ENCODE measurements at regions not wholly inside any gene's neighbourhood (a gene's known extent, or its start where the extent isn't known, plus 50 kb on each side); places are given as distances from the start of the nearest gene placed in this dataset.

GRCh38 chr18:10368456-10369453 lies 85.7 kb upstream of the APCDD1 start:
- Mint-ChIP-seq H3K27ac (no peak overlapping the region), H3K4me1 (ENCODE audit: low read depth) (peaks cover 30% of the 10 kb centered on the region), H3K27me3 (peaks cover 29% of the 10 kb centered on the region), H3K36me3 (ENCODE audit: insufficient read depth) (no peaks in the 10 kb centered on the region), H3K4me3 (ENCODE audit: low read depth) (no peak overlapping the region), H3K9me3 (ENCODE audit: low read depth) (peaks cover 8% of the 10 kb centered on the region)
- no peak for DNase-seq (ENCODE audit: low spot score, unreplicated experiment)
- TF ChIP-seq, protein P1, sequence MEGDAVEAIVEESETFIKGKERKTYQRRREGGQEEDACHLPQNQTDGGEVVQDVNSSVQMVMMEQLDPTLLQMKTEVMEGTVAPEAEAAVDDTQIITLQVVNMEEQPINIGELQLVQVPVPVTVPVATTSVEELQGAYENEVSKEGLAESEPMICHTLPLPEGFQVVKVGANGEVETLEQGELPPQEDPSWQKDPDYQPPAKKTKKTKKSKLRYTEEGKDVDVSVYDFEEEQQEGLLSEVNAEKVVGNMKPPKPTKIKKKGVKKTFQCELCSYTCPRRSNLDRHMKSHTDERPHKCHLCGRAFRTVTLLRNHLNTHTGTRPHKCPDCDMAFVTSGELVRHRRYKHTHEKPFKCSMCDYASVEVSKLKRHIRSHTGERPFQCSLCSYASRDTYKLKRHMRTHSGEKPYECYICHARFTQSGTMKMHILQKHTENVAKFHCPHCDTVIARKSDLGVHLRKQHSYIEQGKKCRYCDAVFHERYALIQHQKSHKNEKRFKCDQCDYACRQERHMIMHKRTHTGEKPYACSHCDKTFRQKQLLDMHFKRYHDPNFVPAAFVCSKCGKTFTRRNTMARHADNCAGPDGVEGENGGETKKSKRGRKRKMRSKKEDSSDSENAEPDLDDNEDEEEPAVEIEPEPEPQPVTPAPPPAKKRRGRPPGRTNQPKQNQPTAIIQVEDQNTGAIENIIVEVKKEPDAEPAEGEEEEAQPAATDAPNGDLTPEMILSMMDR (IDR thresholded peaks at IDR 0.05; ENCODE audit: unreplicated experiment): no peak

DNA sequence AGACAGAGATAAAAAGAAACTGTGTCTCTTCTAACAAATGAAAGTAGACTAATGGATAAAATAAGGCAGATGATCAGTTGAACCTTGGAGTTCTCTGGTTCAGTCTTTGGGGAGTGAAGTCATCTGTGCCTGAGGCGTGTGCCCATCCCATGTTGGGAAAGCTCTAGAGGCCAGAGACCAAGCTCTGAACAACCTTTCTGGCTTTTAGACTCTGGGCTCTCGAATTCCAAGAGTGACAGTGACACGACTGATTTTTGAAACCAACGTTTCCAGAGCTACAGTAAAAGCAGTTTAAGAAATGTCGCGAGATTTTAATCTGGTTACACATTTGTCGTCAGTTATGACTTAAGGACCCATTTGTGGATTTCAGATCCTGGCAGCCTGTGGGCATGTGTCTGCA lies 83.7 kb upstream of the APCDD1 start:
- H3K4me1 Mint-ChIP-seq (ENCODE audit: low read depth): peaks cover 30% of the 10 kb centered on the region
- no peak for DNase-seq (ENCODE audit: low spot score, unreplicated experiment)
- H3K9me3 Mint-ChIP-seq (ENCODE audit: low read depth): no peaks in the 10 kb centered on the region
- TF ChIP-seq, protein P1 (IDR thresholded peaks at IDR 0.05; ENCODE audit: unreplicated experiment): no peak
- H3K27me3 Mint-ChIP-seq: peaks cover 44% of the 10 kb centered on the region
- no peak overlapping the region for H3K4me3 Mint-ChIP-seq (ENCODE audit: low read depth)
- no peaks in the 10 kb centered on the region for H3K36me3 Mint-ChIP-seq (ENCODE audit: insufficient read depth)
- no peak overlapping the region for H3K27ac Mint-ChIP-seq

DNA sequence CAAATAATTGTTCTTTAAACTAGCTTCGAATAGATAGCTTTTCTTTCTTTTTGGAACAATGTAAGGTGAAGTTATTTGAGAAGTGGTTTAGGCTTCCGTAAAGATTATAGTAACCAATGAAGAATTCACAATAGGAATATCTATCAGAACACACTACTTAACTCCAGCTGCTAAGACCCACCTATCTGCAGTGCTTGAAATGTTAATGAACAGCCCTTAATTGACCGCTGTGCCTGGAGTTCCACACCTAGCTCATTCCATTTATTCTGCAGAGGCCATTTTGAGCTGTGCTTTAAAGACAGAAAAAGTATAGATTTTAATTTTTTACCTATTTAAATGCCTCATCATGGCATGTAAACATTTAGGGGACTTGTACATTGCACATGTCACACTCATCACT lies 83.3 kb upstream of the APCDD1 start:
- Mint-ChIP-seq H3K27ac (no peak overlapping the region), H3K4me1 (ENCODE audit: low read depth) (peaks cover 30% of the 10 kb centered on the region), H3K27me3 (peaks cover 43% of the 10 kb centered on the region), H3K36me3 (ENCODE audit: insufficient read depth) (no peaks in the 10 kb centered on the region), H3K4me3 (ENCODE audit: low read depth) (no peak overlapping the region), H3K9me3 (ENCODE audit: low read depth) (no peaks in the 10 kb centered on the region)
- TF ChIP-seq, protein P1 (IDR thresholded peaks at IDR 0.05; ENCODE audit: unreplicated experiment): no peak
- DNase-seq (ENCODE audit: low spot score, unreplicated experiment): no peak

DNA sequence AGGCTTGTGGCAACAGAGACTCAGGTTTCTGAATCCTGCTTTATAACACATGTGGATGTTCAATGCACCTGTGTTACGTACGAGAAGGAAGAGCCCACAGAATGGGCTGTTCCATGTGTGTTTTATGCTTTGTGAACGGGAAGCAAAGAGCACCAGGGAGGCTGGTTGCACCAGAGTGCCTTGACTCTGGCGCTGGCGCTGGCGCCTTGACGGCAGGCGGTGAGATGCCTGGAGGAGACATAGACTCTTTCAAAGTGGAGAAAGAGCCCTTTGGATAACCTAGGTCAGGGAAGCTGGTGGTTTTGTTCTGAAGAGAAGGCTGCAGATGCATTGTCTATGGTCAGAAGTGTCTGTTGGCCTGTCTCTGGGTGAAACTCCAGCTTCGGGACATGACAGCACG lies 80.2 kb upstream of the APCDD1 start:
- H3K4me1 Mint-ChIP-seq (ENCODE audit: low read depth): peaks cover 25% of the 10 kb centered on the region
- H3K36me3 Mint-ChIP-seq (ENCODE audit: insufficient read depth): no peaks in the 10 kb centered on the region
- DNase-seq (ENCODE audit: low spot score, unreplicated experiment): no peak
- no peak overlapping the region for H3K4me3 Mint-ChIP-seq (ENCODE audit: low read depth)
- no peak overlapping the region for H3K27ac Mint-ChIP-seq
- peaks cover 47% of the 10 kb centered on the region for H3K27me3 Mint-ChIP-seq
- TF ChIP-seq, protein P1 (IDR thresholded peaks at IDR 0.05; ENCODE audit: unreplicated experiment): no peak
- no peaks in the 10 kb centered on the region for H3K9me3 Mint-ChIP-seq (ENCODE audit: low read depth)

DNA sequence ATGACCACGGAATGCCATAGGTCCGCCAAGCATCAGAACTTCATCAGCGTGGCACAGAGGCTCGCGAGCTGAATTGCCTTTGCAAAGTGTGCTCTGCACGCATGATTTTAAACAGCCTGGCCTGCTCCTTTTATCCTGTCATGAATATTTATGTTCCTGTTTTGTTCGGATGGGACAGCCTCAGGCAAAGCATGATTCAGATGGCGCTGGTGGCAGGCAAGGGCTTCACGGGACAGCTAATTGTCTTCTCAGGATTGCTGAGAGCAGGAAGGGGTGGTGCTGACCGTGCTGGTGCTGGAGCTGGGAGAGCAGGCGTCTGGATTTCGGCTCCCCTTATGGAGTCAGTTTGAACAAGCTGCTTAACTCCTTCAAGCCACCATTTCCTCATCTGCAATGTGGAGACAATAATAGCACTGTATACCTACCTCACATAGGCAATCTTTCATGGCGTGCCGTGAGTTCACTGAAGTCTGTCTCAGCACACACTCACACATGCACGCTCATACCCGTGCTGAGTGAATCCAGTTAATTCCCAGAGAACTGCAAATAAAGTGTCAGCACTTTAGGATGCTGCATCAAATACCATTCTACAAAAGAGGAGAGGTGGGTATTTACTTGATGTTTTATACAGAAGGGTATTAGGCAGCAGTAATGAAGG lies 79.7 kb upstream of the APCDD1 start:
- TF ChIP-seq, protein P1 (IDR thresholded peaks at IDR 0.05; ENCODE audit: unreplicated experiment): no peak
- H3K27ac Mint-ChIP-seq: no peak overlapping the region
- H3K27me3 Mint-ChIP-seq: peaks cover 46% of the 10 kb centered on the region
- DNase-seq (ENCODE audit: low spot score, unreplicated experiment): no peak
- H3K4me1 Mint-ChIP-seq (ENCODE audit: low read depth): peaks cover 24% of the 10 kb centered on the region
- no peak overlapping the region for H3K4me3 Mint-ChIP-seq (ENCODE audit: low read depth)
- no peaks in the 10 kb centered on the region for H3K9me3 Mint-ChIP-seq (ENCODE audit: low read depth)
- no peaks in the 10 kb centered on the region for H3K36me3 Mint-ChIP-seq (ENCODE audit: insufficient read depth)

All from progenitor cell of endocrine pancreas (in vitro differentiated cells).